Breast epithelium (tissue), 4 donors: ENCODE measurements at regions not wholly inside any gene's neighbourhood (a gene's known extent, or its start where the extent isn't known, plus 50 kb on each side); places are given as distances from the start of the nearest gene placed in this dataset.

Source experiments
- DNase-seq, 2 donors: peaks; one replicate each; pipeline ENCODE4 v3.0.0-alpha.2; 2019; ENCODE audit warnings: low spot score in 2 of 2
- H3K27ac ChIP-seq, 2 donors: fragments of 200-600 bp; sonication (generic) in 1 of 2; one replicate each; pipeline ENCODE4 v1.5.1; 2016 to 2019; ENCODE audit warnings: mild to moderate bottlenecking in 1 of 2
- H3K27me3 ChIP-seq, 2 donors: fragments of 200-600 bp; sonication (generic) in 1 of 2; one replicate each; pipeline versions ENCODE4 v1.5.1 to v1.6.0; 2017 to 2019; ENCODE audit warnings: control low read depth in 1 of 2, mild to moderate bottlenecking in 1 of 2
- H3K36me3 ChIP-seq: fragments of 200-600 bp; one replicate; pipeline ENCODE4 v1.5.1; 2019
- H3K4me1 ChIP-seq, 2 donors: fragments of 200-600 bp; sonication (generic); one replicate each; pipeline ENCODE4 v1.5.1; 2016 to 2019; ENCODE audit warnings: control low read depth in 1 of 2
- H3K4me3 ChIP-seq, 3 donors: fragments of 200-600 bp; sonication (generic); 1 replicate in 2 of 3; 2 replicates in 1 of 3; pipeline ENCODE4 v1.5.1; 2016 to 2019; ENCODE audit warnings: mild to moderate bottlenecking in 3 of 3, moderate library complexity in 2 of 3
- H3K9me3 ChIP-seq, 2 donors: fragments of 200-600 bp; sonication (generic) in 1 of 2; one replicate each; pipeline ENCODE4 v1.5.1; 2016 to 2019; ENCODE audit warnings: control low read depth in 1 of 2
- CTCF ChIP-seq, 3 donors: fragments of 450-650 bp; IDR thresholded peaks; one replicate each; pipeline ENCODE4 v1.5.1; 2016 to 2017; ENCODE audit warnings: antibody characterized with exemption in 3 of 3, mild to moderate bottlenecking in 3 of 3, moderate library complexity in 3 of 3
- POLR2A ChIP-seq: fragments of 450-650 bp; IDR thresholded peaks from one replicate; pipeline ENCODE4 v1.6.1; 2016; ENCODE audit warnings: antibody characterized with exemption, mild to moderate bottlenecking, moderate library complexity
- POLR2AphosphoS5 ChIP-seq, 3 donors: sonication (generic); formaldehyde crosslinking; IDR thresholded peaks; one replicate each; pipeline ENCODE4 v1.6.1; 2017; ENCODE audit warnings: antibody characterized with exemption in 3 of 3
- intact Hi-C: fragments of 100-400 bp; cut with DNase I; formaldehyde crosslinking; loops from one replicate; pipeline ENCODE4 v1.15.1; 2023; ENCODE audit warnings: low total_unique reads

GRCh38 chr2:121818546-121818945 is 63.1 kb downstream of the TSN start:
- no peaks in the 10 kb centered on the region for H3K4me1 ChIP-seq
- no peak for DNase-seq
- no peak for TF ChIP-seq CTCF (IDR thresholded peaks at IDR 0.05)
- no peak for TF ChIP-seq POLR2AphosphoS5 (IDR thresholded peaks at IDR 0.05)
- no peak for TF ChIP-seq POLR2A
- H3K9me3 ChIP-seq: peaks cover 0 to 13% of the 10 kb centered on the region in 2 donors
- intact Hi-C loops: no loop called here
- H3K27ac ChIP-seq: no peak overlapping the region
- no peaks in the 10 kb centered on the region for H3K27me3 ChIP-seq
- H3K36me3 ChIP-seq: no peaks in the 10 kb centered on the region
- no peak overlapping the region for H3K4me3 ChIP-seq

GRCh38 chr2:121819846-121820245 is 64.4 kb downstream of the TSN start:
- H3K9me3 ChIP-seq: peaks cover 0 to 13% of the 10 kb centered on the region in 2 donors
- H3K36me3 ChIP-seq: no peaks in the 10 kb centered on the region
- no peak for DNase-seq
- intact Hi-C loops: loop anchor here (5.0 kb wide), 1 partner anchor 1047 kb away; no protein-coding TSS in a partner anchor
- H3K27ac ChIP-seq: no peak overlapping the region
- H3K4me1 ChIP-seq: no peaks in the 10 kb centered on the region
- no peak overlapping the region for H3K4me3 ChIP-seq
- TF ChIP-seq POLR2A (no peak), POLR2AphosphoS5 (IDR thresholded peaks at IDR 0.05) (no peak), CTCF (IDR thresholded peaks at IDR 0.05) (no peak)
- no peaks in the 10 kb centered on the region for H3K27me3 ChIP-seq

- Histone ChIP-seq H3K36me3 (no peaks in the 10 kb centered on the region), H3K9me3 (peaks cover 0 to 13% of the 10 kb centered on the region in 2 donors), H3K27ac (no peak overlapping the region), H3K4me1 (no peaks in the 10 kb centered on the region), H3K27me3 (no peaks in the 10 kb centered on the region), H3K4me3 (no peak overlapping the region)
- no peak for DNase-seq
- intact Hi-C loops: loop anchor here (5.0 kb wide), 1 partner anchor 1046 kb away; no protein-coding TSS in a partner anchor
- no peak for TF ChIP-seq POLR2AphosphoS5 (IDR thresholded peaks at IDR 0.05)
- no peak for TF ChIP-seq POLR2A
- TF ChIP-seq CTCF (IDR thresholded peaks at IDR 0.05): no peak
Observed at GRCh38 chr2:121821476-121822158, 66.2 kb downstream of the TSN start.

- H3K4me3 ChIP-seq: no peak overlapping the region
- no peaks in the 10 kb centered on the region for H3K4me1 ChIP-seq
- no peak for DNase-seq
- no peaks in the 10 kb centered on the region for H3K36me3 ChIP-seq
- H3K27ac ChIP-seq: no peak overlapping the region
- intact Hi-C loops: loop anchor here (5.0 kb wide), 1 partner anchor 1043 kb away; no protein-coding TSS in a partner anchor
- peaks cover 0 to 4% of the 10 kb centered on the region in 2 donors for H3K9me3 ChIP-seq
- H3K27me3 ChIP-seq: no peaks in the 10 kb centered on the region
- TF ChIP-seq POLR2AphosphoS5 (IDR thresholded peaks at IDR 0.05) (no peak), POLR2A (no peak)
Observed at GRCh38 chr2:121824264-121824663, 68.8 kb downstream of the TSN start.

- H3K27ac ChIP-seq: no peak overlapping the region
- no peak for DNase-seq
- intact Hi-C loops: no loop called here
- no peak overlapping the region for H3K4me3 ChIP-seq
- no peaks in the 10 kb centered on the region for H3K36me3 ChIP-seq
- H3K4me1 ChIP-seq: no peaks in the 10 kb centered on the region
- H3K27me3 ChIP-seq: no peaks in the 10 kb centered on the region
- TF ChIP-seq POLR2A (no peak), CTCF (IDR thresholded peaks at IDR 0.05) (no peak), POLR2AphosphoS5 (IDR thresholded peaks at IDR 0.05) (no peak)
- H3K9me3 ChIP-seq: peaks cover 0 to 4% of the 10 kb centered on the region in 2 donors
Observed at GRCh38 chr2:121825003-121825950, 69.8 kb downstream of the TSN start.
